PFSK-1 (cell line): ENCODE measurements at regions not wholly inside any gene's neighbourhood (a gene's known extent, or its start where the extent isn't known, plus 50 kb on each side); places are given as distances from the start of the nearest gene placed in this dataset.

ENCODE experiments used
- SIN3A ChIP-seq: IDR thresholded peaks from 2 replicates; pipeline ENCODE4 v1.6.1; 2012; ENCODE audit warnings: mild to moderate bottlenecking, low read length, moderate library complexity, borderline replicate concordance; ENCODE audit not compliant: insufficient read depth
- TAF1 ChIP-seq: IDR thresholded peaks from 2 replicates; pipeline ENCODE4 v1.6.1; 2012; ENCODE audit warnings: low read length, control low read depth, borderline replicate concordance; ENCODE audit not compliant: insufficient read depth

GRCh38 chr13:88817560-88817959, 1146.4 kb downstream of the SLITRK5 start:
- TF ChIP-seq TAF1 (no peak), SIN3A (no peak)
